ENCODE measurements at regions not wholly inside any gene's neighbourhood (a gene's known extent, or its start where the extent isn't known, plus 50 kb on each side); places are given as distances from the start of the nearest gene placed in this dataset.

DNA sequence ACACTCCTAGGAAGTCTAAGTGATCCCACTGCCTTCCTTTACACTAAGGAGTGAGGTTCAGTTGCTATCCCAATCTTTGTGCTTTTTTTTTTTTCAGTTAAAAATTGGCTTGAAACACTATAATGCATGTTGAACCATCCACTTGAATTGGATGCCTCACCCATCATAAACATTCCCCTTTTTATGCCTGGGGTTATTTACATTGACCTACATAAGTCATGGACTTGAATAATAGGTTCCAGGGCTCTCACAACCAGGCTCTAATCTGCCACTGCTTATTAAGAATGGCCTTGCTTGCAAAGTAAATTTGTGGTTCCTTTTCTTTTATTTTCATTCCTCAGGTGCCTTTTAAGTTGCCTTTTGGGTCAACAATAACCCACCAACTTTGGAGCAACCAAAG lies 236.1 kb upstream of the MEIS1 start:
- TF ChIP-seq, protein P1, sequence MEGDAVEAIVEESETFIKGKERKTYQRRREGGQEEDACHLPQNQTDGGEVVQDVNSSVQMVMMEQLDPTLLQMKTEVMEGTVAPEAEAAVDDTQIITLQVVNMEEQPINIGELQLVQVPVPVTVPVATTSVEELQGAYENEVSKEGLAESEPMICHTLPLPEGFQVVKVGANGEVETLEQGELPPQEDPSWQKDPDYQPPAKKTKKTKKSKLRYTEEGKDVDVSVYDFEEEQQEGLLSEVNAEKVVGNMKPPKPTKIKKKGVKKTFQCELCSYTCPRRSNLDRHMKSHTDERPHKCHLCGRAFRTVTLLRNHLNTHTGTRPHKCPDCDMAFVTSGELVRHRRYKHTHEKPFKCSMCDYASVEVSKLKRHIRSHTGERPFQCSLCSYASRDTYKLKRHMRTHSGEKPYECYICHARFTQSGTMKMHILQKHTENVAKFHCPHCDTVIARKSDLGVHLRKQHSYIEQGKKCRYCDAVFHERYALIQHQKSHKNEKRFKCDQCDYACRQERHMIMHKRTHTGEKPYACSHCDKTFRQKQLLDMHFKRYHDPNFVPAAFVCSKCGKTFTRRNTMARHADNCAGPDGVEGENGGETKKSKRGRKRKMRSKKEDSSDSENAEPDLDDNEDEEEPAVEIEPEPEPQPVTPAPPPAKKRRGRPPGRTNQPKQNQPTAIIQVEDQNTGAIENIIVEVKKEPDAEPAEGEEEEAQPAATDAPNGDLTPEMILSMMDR (IDR thresholded peaks at IDR 0.05; ENCODE audit: poor library complexity), result no peak
- no peak for TF ChIP-seq EZH2 (IDR thresholded peaks at IDR 0.05; ENCODE audit: borderline replicate concordance)
- TF ChIP-seq EZH2phosphoT487 (IDR thresholded peaks at IDR 0.05; ENCODE audit: low read depth, severe bottlenecking, unreplicated experiment), result no peak
